ENCODE measurements at regions not wholly inside any gene's neighbourhood (a gene's known extent, or its start where the extent isn't known, plus 50 kb on each side); places are given as distances from the start of the nearest gene placed in this dataset.

DNA sequence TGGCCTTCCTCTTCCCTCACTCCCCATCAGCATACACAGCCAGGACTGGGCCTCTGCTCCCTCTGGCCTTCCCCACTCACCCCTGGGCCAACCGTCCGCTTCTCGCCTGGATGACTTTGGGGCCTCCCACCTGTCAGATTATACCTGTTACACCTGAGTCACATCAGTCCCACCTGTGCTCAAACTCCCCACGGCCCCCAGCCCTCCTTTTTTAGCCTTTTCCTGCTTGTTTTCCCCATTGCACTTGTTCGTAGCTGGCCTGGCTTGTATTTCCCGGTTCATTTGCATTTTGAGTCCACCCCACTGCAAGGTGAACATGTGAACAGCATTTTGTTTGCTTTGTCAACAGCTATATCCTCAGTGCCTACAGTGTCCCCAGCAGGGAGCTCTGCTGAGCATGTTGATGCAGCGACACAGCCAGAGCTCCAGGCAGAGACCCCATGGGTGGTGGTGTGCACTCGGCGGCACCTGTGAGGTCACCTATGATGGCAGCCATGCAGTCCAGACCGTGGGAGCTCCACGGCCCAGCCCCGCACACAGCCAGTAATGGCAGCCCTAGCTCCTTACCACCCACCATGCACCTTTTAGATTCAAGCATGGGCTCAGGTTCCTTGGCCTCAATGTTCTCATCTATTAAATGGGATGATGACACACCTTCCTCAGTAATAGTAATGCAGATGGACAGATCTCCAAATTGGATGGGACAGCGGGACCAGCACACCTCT lies 276.4 kb upstream of the HS6ST1 start:
- Histone ChIP-seq H3K4me3 (ENCODE audit: low read length) (no peak overlapping the region), H3K9me2 (replicated peaks; ENCODE audit: insufficient read depth, low read length) (no peaks in the 10 kb centered on the region), H3K4me1 (ENCODE audit: low read length) (no peaks in the 10 kb centered on the region), H3K79me2 (ENCODE audit: low read length) (no peaks in the 10 kb centered on the region), H3K9me3 (replicated peaks; ENCODE audit: insufficient read depth, low read length) (no peaks in the 10 kb centered on the region), H3K9ac (ENCODE audit: low read length) (no peak overlapping the region), H3K27me3 (replicated peaks; ENCODE audit: insufficient read depth, low read length) (no peaks in the 10 kb centered on the region), H3K4me2 (ENCODE audit: low read depth, low read length) (no peak overlapping the region), H4K20me1 (ENCODE audit: insufficient read depth, low read length) (no peaks in the 10 kb centered on the region), H2AFZ (ENCODE audit: low read length) (no peak overlapping the region), H3F3A (ENCODE audit: insufficient read depth, low read length) (no peaks in the 10 kb centered on the region), H3K27ac (ENCODE audit: low read length) (no peak overlapping the region), H3K36me3 (replicated peaks; ENCODE audit: insufficient read depth, low read length) (no peaks in the 10 kb centered on the region)
- DNase-seq = no peak
- no peak for TF ChIP-seq EZH2 (optimal IDR thresholded peaks at IDR 0.05; ENCODE audit: low read depth, low read length)
- TF ChIP-seq, protein P1, sequence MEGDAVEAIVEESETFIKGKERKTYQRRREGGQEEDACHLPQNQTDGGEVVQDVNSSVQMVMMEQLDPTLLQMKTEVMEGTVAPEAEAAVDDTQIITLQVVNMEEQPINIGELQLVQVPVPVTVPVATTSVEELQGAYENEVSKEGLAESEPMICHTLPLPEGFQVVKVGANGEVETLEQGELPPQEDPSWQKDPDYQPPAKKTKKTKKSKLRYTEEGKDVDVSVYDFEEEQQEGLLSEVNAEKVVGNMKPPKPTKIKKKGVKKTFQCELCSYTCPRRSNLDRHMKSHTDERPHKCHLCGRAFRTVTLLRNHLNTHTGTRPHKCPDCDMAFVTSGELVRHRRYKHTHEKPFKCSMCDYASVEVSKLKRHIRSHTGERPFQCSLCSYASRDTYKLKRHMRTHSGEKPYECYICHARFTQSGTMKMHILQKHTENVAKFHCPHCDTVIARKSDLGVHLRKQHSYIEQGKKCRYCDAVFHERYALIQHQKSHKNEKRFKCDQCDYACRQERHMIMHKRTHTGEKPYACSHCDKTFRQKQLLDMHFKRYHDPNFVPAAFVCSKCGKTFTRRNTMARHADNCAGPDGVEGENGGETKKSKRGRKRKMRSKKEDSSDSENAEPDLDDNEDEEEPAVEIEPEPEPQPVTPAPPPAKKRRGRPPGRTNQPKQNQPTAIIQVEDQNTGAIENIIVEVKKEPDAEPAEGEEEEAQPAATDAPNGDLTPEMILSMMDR (IDR thresholded peaks at IDR 0.05; ENCODE audit: low read length) = no peak
- no peak for TF ChIP-seq EZH2phosphoT487 (IDR thresholded peaks at IDR 0.05; ENCODE audit: low read length)

DNA sequence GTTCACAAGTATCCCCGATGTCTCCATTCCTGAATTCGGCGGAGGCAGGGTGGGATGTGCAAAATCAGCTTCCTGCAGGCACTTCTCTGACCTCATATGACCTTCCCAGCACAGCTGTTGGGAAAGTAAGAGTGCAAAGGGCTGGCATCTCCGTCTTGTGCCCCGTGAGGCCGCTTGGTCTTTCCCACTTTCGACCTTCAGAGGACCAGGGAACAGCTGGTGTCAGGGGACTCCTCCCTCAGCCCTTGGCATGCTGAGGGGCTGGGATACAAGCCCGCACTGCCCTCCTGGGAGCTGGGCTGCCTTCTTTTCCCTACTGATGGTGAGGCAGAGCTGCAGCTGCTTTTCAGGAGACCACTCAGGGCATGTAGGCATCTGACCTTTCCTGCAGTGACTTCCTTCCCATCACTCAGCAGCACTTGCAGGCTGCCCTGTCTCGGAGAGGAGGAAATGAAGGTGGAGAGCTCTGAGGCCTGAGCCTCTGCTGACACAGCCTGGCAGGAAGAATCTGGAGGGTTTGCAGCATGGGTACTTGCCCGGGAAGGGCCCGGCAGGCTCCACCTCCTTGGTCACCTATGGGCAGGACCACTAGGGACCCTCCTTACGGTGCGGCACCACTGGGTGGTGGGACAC lies 277.2 kb upstream of the HS6ST1 start:
- no peak overlapping the region for H3K4me2 ChIP-seq (ENCODE audit: low read depth, low read length)

DNA sequence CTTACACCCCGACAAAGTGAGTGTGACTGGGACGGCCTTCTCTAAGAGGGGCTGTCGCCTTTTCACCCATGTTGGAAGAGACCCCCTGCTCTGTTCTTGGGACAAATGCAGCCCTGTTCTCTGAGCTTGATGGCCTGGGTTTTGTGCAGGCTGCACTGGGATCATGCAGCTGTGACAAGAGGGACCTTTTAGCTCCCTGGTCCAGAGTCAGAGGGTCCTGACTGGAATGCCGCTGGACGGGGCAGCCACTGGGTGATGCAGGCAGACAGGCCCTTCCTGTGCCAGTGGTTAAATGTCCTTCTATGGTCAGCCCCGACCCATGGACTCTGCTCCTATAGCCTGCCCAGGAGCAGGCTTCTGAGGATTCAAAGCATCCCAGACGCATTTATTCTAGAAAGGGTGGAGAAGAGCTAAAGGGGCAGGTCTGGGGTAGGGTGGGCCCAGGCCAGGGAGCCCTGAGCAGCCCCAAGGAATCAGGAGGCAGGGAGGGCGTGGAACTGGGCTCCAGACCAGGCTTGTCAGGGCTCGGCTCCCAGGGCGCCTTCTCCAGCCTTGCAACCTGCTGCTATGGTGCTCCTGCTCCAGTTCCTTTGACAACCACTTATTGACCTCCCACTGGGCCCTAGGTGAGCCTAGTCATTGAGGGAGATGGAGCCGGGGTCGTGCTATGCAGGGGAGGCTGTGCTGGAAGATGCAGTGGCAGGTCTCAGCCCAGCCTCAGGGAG lies 277.9 kb upstream of the HS6ST1 start:
- TF ChIP-seq EZH2phosphoT487 (IDR thresholded peaks at IDR 0.05; ENCODE audit: low read length) (no peak), EZH2 (optimal IDR thresholded peaks at IDR 0.05; ENCODE audit: low read depth, low read length) (no peak)
- TF ChIP-seq, protein P1 (IDR thresholded peaks at IDR 0.05; ENCODE audit: low read length) = no peak
- H3K4me2 ChIP-seq (ENCODE audit: low read depth, low read length) = no peak overlapping the region
- no peaks in the 10 kb centered on the region for H3K36me3 ChIP-seq (replicated peaks; ENCODE audit: insufficient read depth, low read length)
- no peaks in the 10 kb centered on the region for H4K20me1 ChIP-seq (ENCODE audit: insufficient read depth, low read length)
- no peak overlapping the region for H3K4me3 ChIP-seq (ENCODE audit: low read length)
- H2AFZ ChIP-seq (ENCODE audit: low read length) = no peak overlapping the region
- H3K27me3 ChIP-seq (replicated peaks; ENCODE audit: insufficient read depth, low read length) = no peaks in the 10 kb centered on the region
- no peak overlapping the region for H3K9ac ChIP-seq (ENCODE audit: low read length)
- no peaks in the 10 kb centered on the region for H3K4me1 ChIP-seq (ENCODE audit: low read length)
- H3K9me2 ChIP-seq (replicated peaks; ENCODE audit: insufficient read depth, low read length) = no peaks in the 10 kb centered on the region
- DNase-seq = no peak
- no peak overlapping the region for H3K27ac ChIP-seq (ENCODE audit: low read length)
- H3K79me2 ChIP-seq (ENCODE audit: low read length) = no peaks in the 10 kb centered on the region
- no peaks in the 10 kb centered on the region for H3F3A ChIP-seq (ENCODE audit: insufficient read depth, low read length)
- no peaks in the 10 kb centered on the region for H3K9me3 ChIP-seq (replicated peaks; ENCODE audit: insufficient read depth, low read length)

More for the DNA sequence above, 277.2 kb upstream of the HS6ST1 start:
- DNase-seq = no peak
- Histone ChIP-seq H3K36me3 (replicated peaks; ENCODE audit: insufficient read depth, low read length) (no peaks in the 10 kb centered on the region), H4K20me1 (ENCODE audit: insufficient read depth, low read length) (no peaks in the 10 kb centered on the region), H3K79me2 (ENCODE audit: low read length) (no peaks in the 10 kb centered on the region), H3K9ac (ENCODE audit: low read length) (no peak overlapping the region), H3K9me2 (replicated peaks; ENCODE audit: insufficient read depth, low read length) (no peaks in the 10 kb centered on the region), H3K4me1 (ENCODE audit: low read length) (no peaks in the 10 kb centered on the region), H2AFZ (ENCODE audit: low read length) (no peak overlapping the region), H3K9me3 (replicated peaks; ENCODE audit: insufficient read depth, low read length) (no peaks in the 10 kb centered on the region), H3K4me3 (ENCODE audit: low read length) (no peak overlapping the region), H3K27ac (ENCODE audit: low read length) (no peak overlapping the region), H3F3A (ENCODE audit: insufficient read depth, low read length) (no peaks in the 10 kb centered on the region), H3K27me3 (replicated peaks; ENCODE audit: insufficient read depth, low read length) (no peaks in the 10 kb centered on the region)
- TF ChIP-seq EZH2 (optimal IDR thresholded peaks at IDR 0.05; ENCODE audit: low read depth, low read length) (no peak), EZH2phosphoT487 (IDR thresholded peaks at IDR 0.05; ENCODE audit: low read length) (no peak)
- TF ChIP-seq, protein P1 (IDR thresholded peaks at IDR 0.05; ENCODE audit: low read length) = no peak
